ENCODE measurements at regions not wholly inside any gene's neighbourhood (a gene's known extent, or its start where the extent isn't known, plus 50 kb on each side); places are given as distances from the start of the nearest gene placed in this dataset.

- TF ChIP-seq CTCF (IDR thresholded peaks at IDR 0.05) (no peak), POLR2A (IDR thresholded peaks at IDR 0.05) (no peak), EP300 (IDR thresholded peaks at IDR 0.05) (no peak)
These were observed 152.5 kb upstream of the HDAC9 start for GRCh38 chr7:18343047-18343446.
